GM19035 (cell line): ENCODE measurements at regions not wholly inside any gene's neighbourhood (a gene's known extent, or its start where the extent isn't known, plus 50 kb on each side); places are given as distances from the start of the nearest gene placed in this dataset.
A peak's percentile ranks its signal among the peaks of the same experiment; 100 is the strongest.

Source experiments
- ATAC-seq: cut with Tn5 transposase; IDR thresholded peaks from one replicate; pipeline ENCODE4 v1.9.1; 2021; ENCODE audit not compliant: unreplicated experiment

DNA sequence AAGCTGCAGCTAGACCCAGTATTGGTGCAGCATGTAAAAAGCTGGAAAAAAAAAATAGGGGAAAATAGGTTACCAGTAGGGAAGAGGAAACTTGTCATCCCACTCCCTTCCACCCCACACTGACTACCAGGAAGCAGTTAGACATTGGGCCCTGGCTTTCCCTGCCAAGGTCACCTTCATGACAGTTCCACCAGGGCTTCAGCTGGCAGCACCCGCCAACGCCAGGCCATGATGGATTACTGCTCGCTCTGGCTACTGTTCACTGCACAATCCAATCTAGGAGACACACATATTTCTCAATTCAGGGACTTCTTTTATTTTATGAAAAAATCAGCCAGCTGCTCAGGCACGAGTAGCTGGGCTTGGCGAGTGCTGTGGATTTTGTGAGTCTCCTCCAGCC lies 127.7 kb downstream of the DMRTA2 start:
- ATAC-seq, result no peak

- no peak for ATAC-seq
Measured at GRCh38 chr1:50292276-50292675, 131.0 kb downstream of the DMRTA2 start.

DNA sequence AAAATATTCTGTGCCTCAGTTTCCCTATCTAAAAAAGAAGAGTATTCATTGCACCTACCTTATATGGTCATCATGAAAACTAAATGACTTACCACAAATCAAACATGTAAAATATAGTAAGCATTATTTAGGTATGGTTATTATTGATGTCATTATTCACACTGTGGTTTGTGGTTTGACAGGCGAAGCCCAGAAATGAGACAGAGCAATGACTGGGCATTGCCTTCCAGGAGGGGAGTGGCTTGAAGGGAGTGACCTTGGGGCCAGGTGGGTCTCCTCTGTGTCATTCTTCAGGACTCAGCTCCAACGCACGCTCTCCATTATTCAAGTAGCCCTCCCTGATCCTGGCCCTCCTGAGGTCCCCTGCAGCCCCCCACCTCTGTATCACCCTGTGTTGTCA lies 133.7 kb downstream of the DMRTA2 start:
- ATAC-seq, result no peak

DNA sequence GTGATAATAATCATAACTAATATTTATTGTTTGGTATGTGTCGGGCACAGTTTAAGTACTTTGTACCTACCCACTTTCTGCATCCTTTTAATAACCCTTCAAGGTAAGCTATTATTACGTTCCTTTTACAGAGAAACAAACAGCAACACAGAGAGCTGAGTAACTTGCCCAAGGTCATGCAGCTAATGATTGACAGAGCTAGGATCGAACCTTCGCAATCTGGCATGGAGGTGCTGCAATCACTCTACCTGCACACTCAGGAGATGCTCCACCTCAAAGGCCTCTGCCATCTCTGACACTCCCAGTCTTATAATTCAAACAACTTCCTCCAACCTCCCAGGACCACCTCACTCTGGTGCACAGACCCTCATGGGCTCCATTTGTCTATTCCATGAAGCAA lies 137.2 kb downstream of the DMRTA2 start:
- no peak for ATAC-seq

DNA sequence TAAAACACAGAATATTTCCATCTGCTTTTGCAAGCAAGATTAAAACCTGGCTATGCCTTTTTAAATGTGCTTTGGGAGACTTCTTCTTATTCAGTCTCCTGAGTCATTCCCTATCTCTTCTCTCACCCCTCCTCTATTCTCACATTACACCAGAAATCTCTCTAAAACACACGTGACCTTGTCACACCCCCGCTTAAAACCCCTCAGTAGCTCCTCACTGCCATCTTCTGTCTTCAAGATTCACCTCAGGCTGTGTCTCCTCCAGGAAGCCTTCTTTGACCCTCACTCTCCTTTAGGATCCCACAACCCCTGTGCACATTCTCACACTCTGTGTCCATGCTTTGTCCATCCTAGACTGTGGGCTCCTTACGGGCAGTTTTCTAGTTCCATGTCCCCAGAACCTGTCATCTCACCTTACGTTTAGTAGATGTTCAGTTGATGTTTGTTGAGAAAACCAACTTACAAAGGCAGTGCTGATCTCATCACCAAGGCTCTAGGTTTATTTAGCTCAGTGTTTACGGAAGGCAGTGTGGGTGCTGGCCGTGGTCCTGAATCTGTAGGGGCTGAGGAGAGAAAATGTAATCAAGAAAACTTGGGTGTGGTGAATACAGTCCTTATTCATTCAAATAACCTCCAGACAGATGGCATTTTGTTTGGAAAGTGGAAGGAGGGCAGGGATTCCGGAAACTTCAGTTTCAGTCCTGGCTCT lies 143.5 kb downstream of the DMRTA2 start:
- no peak for ATAC-seq

DNA sequence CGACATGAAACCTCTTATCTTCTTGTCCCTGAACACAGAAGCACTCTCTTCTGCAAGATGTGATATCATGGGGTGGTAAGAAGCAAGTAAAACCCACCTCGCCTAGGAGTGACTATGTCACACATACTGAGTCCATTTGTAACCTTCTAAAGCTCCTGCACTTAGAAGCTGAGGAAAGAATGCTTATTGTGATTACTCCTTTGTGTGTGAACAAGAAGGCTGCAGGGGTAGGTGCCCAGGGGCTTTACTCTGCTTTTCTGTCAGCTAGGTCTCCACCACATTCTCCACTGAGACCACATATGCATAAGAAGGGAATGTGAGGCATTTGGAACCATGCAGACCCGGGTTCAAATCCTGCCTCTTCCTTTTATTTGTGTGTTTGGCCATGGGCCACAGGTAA lies 144.3 kb downstream of the DMRTA2 start:
- no peak for ATAC-seq

GRCh38 chr1:50278410-50278809 lies 144.8 kb downstream of the DMRTA2 start:
- ATAC-seq, result no peak

- no peak for ATAC-seq
Measured at GRCh38 chr1:50275566-50275965, 147.7 kb downstream of the DMRTA2 start.

GRCh38 chr1:50272912-50273311 lies 150.3 kb downstream of the DMRTA2 start:
- no peak for ATAC-seq

DNA sequence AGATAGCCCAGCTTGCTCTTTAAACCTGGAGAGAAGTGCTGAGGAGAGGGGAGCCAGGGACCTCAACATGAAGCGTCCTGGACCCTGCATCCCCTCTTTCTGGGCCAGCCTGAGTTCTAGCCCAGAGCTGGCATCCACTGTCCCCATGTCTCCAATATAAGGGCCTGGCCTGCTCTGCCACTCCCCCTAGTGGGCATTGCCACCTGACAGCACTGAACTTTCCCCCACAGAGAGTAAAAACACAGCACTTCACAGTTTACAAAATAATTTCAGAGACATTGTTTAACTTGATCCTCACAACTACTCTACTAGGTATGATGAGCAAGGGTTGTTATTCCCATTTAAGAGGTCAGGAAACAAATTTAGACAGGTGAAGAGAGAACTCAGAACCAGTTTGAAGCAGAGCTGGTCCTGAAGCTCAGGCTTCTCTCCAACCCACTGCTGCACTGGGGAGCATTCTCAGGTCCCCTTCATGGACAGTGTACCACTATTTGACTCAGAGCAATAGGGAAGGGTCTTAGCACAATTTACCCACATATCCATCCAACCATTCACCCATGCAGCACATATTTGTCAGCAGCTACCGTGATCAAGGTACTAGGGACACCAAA lies 151.2 kb downstream of the DMRTA2 start:
- peak; percentile 69 for ATAC-seq

DNA sequence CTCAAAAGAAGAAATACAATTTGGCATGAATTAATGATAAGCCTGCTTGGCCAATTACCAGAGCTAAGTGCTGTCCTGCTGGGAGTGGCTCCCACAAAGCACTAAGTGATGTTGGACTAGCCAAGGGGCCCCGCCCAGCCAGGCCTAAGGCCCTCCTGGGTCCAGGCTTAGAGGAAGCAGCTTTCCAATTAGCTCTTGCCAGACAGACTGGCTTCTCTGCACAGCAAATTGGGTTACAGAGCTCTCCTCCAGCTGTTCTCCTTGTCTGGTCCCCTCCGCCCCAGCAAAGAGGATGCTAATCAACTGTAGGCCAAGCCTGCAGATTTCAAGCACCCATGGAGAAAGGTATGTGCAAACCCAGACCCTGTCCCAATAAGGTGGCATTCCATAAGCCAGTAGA lies 151.9 kb downstream of the DMRTA2 start:
- no peak for ATAC-seq

GRCh38 chr1:50270926-50271325 lies 152.3 kb downstream of the DMRTA2 start:
- no peak for ATAC-seq

DNA sequence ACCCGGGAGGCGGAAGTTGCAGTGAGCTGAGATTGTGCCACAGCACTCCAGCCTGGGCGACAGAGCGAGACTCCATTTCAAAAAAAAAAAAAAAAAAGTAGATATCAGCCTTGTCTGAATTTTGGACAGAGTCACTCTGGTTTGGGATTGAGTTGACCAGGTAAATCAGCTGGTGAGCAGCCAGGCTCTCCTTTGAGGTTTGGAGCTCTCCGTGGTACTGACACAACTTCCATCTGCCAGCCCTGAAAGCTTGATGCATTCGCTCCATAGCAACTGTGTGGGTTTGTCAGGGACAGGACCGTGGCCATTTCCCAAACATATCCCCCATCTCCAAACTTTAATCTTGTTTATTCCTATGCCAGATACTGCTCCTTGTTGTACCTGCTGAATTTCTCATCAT lies 155.2 kb downstream of the DMRTA2 start:
- no peak for ATAC-seq

DNA sequence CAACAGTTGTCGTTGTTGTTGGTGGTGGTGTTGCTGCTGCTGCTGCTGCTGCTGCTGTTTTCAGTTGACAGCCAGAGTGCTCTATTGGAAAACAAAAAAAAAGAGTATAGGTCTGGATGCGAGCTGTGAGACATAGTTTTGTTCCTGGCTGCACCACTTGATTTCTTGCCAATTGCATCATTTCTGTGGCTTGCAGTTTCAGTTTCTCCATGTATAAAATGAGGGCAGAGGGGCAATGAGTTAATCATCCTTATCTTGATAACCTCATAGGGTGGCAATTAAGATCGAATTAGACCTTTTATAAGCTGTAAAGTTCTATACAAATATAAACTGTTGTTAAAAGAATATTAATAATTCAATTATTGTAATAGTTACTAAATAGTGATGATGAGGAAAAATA lies 156.7 kb downstream of the DMRTA2 start:
- no peak for ATAC-seq

GRCh38 chr1:50265790-50266314 lies 157.1 kb downstream of the ELAVL4 start:
- no peak for ATAC-seq

DNA sequence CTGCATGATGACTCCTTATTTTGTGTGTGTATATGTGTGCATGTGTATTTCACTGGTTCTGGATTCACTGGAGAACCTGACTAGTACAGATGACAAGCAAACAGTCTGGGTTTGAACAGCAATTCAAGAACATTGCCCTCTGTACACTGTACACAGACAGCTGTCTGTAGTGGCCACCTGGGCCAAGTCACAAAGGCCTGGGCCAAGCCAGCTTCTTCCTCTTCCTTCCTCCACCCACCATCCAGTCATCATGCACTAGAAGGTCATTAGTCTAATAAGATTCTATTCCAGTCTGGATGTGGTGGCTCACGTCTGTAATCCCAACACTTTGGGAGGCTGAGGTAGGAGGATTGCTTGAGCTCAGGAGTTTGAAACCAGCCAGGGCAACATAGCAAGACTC lies 155.9 kb downstream of the ELAVL4 start:
- no peak for ATAC-seq

DNA sequence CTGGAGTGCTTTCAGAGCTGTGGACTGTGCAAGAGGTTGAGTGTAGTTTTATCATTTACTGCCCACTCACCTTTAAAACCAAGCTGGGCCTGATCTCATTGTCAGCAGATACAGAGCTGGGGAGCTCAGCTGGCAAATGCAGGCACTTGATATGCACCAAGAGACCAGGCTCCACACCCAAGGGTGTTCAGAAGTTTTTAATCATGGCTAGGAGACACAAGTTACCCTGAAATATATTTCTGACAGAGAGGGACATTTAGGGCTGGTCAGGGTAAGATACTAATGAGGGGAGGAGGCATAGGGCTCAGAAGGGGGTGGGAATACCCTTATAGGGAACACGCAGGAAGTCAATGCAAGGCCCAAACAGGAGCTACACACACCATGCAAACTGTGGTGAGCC lies 153.7 kb downstream of the ELAVL4 start:
- ATAC-seq, result no peak

DNA sequence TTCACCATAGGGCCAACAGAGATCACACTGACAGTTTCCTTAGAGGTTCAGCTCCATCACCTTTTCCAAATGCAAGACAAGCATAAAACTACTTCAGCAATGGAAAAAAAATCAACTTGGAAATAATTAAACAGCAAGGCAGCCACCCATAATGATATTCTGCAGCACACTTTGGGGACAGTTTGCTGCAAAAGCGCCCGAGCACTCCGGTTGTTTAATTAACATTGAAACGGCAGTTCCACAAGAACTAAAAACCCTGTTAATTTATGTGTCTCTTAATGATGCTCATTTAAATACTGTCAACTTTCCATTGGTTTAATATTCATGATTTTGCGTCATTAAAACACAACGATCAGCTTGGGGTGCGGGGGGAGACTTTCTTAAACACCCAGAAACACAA lies 153.2 kb downstream of the ELAVL4 start:
- ATAC-seq, result no peak

DNA sequence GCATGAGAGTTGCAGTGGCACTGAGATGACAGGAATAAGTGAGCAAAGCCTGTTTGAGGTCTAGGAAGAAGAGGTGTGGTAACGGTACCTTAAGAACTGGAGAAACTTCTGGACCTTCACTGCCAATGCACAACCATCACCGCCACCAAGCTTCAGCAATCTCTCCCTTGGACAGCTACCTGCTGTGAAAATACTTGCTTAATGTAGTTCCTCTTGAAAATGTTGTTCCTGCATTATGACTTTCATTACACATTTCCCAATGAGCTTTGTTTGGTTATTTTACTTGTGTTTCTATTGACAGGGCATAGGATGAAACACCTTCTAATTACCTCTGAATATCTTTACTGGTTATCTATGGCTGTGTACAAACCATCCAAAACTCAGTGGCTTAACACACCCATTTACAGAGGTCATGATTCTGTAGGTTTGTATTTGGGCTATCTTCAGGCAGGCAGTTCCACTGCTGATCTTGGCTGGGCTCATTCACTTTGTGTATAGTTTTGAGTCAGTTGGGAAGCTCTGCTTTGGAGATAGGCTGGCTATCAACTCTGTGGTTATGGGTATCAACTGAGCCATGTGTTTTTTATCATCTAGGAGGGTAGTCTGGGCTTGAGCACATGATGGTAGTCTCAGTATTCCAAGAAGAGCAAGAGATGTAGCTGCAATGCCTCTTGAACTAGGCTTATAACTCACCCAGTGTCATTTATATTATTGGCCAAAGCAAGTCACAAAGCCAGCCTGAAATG lies 149.4 kb downstream of the ELAVL4 start:
- ATAC-seq, result no peak

- no peak for ATAC-seq
Measured at GRCh38 chr1:50257029-50257428, 148.3 kb downstream of the ELAVL4 start.
